Neuron (in vitro differentiated cells): ENCODE measurements at regions not wholly inside any gene's neighbourhood (a gene's known extent, or its start where the extent isn't known, plus 50 kb on each side); places are given as distances from the start of the nearest gene placed in this dataset.
A peak's percentile ranks its signal among the peaks of the same experiment; 100 is the strongest.

Experiments used
- H2AFZ ChIP-seq: one replicate; pipeline ENCODE4 v1.6.1; 2013; ENCODE audit warnings: low read depth, mild to moderate bottlenecking, inconsistent platforms, low read length, moderate library complexity
- H3K27me3 ChIP-seq: one replicate; pipeline ENCODE4 v1.6.1; 2013; ENCODE audit warnings: low read length; ENCODE audit not compliant: insufficient read depth
- H3K36me3 ChIP-seq: one replicate; pipeline ENCODE4 v1.6.1; 2013; ENCODE audit warnings: low read length; ENCODE audit not compliant: insufficient read depth
- H3K4me1 ChIP-seq: one replicate; pipeline ENCODE4 v1.6.1; 2013; ENCODE audit warnings: low read length; ENCODE audit not compliant: insufficient read depth
- H3K4me3 ChIP-seq: 2 replicates; pipeline ENCODE4 v1.5.1; 2013; ENCODE audit warnings: mild to moderate bottlenecking, low read length, moderate library complexity
- H3K9me3 ChIP-seq: one replicate; pipeline ENCODE4 v1.6.1; 2013; ENCODE audit warnings: low read length

DNA sequence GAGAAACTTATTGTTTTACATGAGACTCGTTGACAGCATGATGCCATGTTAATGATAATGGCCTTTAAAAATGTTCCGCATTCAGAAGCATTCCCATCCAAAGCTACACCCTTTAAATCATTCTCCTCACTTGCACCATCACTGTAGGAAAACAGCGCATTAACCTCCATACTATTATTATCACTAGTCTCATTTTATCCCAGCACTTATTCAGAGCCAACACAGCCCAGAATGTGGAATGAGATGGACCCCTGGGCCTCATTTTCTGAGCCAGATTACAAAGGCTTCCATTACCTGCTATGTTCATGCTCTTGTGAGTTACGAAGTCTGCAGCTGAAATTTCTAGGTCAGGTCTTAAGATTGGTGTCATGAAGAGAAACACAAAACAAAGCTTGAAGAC lies 159.4 kb downstream of the HS3ST3A1 start:
- H2AFZ ChIP-seq: no peak overlapping the region
- no peaks in the 10 kb centered on the region for H3K9me3 ChIP-seq
- H3K4me1 ChIP-seq: peaks cover 18% of the 10 kb centered on the region
- H3K36me3 ChIP-seq: no peaks in the 10 kb centered on the region
- no peak overlapping the region for H3K4me3 ChIP-seq
- H3K27me3 ChIP-seq: no peaks in the 10 kb centered on the region

DNA sequence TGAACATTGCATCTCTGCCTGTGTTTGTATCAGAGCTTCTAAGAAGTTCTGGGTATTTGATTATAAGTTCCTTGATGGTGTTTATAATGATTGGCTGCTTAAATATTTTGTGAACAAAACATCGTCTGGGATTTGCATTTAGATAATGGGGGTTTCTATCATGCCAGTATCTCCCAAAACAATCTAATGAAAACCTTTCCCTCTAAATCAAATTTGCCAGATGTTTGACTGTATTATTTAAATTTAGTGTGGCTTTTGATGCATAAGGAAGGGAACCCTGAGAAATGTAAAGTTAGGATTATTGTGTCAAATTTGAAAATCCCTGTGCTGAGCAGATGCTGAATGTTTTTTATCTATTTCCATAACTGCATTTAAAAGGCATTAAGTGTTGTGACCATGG lies 159.9 kb downstream of the HS3ST3A1 start:
- H3K4me1 ChIP-seq: peaks cover 18% of the 10 kb centered on the region
- no peaks in the 10 kb centered on the region for H3K9me3 ChIP-seq
- no peak overlapping the region for H3K4me3 ChIP-seq
- H3K27me3 ChIP-seq: no peaks in the 10 kb centered on the region
- no peak overlapping the region for H2AFZ ChIP-seq
- H3K36me3 ChIP-seq: no peaks in the 10 kb centered on the region

DNA sequence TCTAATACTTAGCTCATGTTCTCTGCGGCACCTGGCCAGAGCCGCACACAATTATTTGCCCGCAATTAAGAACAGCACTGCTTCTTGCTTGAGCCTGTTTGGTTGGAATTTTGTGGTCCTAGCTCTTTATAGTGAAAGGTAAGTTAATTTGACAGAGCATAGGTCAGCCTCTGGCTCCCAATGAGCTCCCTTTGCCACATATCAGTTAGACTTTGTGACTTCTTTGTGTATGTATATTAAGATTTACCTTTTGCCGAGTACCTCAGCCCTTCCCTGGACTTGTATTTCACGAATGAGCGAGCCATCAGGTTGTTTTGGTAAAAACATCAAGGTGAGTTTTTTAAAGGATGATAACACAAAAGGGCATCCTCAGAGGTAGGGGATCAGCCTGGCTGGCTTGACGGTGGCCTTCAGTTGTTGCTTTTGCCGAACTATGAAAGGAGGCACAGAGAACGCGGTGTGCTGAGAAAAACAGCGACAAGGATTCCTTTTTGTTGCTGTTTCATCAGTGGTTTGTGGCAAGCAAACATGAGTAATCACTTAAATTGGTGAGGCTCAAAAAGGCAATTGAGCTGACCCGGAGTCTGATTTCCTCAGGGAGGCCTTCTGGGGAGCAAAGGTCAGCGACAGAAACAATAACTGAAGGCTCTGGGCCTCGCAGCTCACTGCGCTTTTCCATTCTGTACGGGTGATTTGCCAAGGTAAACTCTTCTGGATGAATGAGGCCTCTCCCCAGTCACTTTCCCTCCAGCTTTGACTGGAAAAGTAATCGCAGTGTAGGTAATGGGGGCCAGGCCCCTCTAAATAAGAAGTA lies 163.6 kb downstream of the HS3ST3A1 start:
- H2AFZ ChIP-seq: peak overlapping the region; percentile 39
- H3K27me3 ChIP-seq: no peaks in the 10 kb centered on the region
- H3K4me3 ChIP-seq: no peak overlapping the region
- H3K36me3 ChIP-seq: no peaks in the 10 kb centered on the region
- peaks cover 18% of the 10 kb centered on the region for H3K4me1 ChIP-seq
- H3K9me3 ChIP-seq: no peaks in the 10 kb centered on the region

DNA sequence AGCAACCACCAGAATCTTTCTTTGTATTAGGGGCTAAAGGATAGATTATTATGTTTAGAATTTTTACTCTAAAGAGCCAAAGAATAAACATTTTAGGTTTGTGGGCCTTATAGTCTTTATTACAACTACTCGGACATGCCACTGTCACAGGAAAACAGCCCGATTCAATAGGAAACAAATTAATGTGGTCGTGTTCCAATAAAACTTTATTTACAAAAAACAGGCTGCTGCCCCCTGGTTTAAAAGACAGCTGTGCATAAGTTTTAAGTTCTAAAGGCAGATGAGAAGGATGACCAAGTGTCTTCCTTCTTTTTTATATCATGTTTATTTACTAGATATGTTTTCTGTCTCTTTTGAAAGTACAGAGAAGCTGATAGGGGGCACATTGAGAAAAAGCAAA lies 166.5 kb downstream of the HS3ST3A1 start:
- Histone ChIP-seq H2AFZ (no peak overlapping the region), H3K27me3 (no peaks in the 10 kb centered on the region), H3K36me3 (no peaks in the 10 kb centered on the region), H3K4me3 (no peak overlapping the region), H3K4me1 (peaks cover 10% of the 10 kb centered on the region), H3K9me3 (no peaks in the 10 kb centered on the region)

DNA sequence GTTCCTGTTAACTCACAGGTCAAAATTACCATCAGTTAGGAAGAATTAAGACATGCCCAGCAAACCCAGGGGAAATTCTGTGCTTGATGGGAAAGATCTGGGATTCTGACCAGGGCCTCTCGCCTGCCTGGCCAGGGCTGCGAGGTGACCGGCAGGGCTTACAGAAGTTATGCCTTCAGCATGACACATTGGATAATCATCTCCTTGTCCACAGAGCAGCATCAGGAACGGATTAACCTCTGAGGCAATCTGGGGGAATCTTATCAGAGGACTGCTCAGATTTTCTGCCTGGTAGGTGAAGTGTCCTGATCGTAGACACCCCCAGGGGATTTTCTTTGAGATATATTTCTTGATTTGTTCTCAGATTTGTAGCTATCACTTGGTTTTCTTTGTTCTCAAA lies 172.5 kb downstream of the HS3ST3A1 start:
- H3K27me3 ChIP-seq: no peaks in the 10 kb centered on the region
- H3K36me3 ChIP-seq: no peaks in the 10 kb centered on the region
- no peaks in the 10 kb centered on the region for H3K9me3 ChIP-seq
- no peaks in the 10 kb centered on the region for H3K4me1 ChIP-seq
- no peak overlapping the region for H2AFZ ChIP-seq
- no peak overlapping the region for H3K4me3 ChIP-seq

DNA sequence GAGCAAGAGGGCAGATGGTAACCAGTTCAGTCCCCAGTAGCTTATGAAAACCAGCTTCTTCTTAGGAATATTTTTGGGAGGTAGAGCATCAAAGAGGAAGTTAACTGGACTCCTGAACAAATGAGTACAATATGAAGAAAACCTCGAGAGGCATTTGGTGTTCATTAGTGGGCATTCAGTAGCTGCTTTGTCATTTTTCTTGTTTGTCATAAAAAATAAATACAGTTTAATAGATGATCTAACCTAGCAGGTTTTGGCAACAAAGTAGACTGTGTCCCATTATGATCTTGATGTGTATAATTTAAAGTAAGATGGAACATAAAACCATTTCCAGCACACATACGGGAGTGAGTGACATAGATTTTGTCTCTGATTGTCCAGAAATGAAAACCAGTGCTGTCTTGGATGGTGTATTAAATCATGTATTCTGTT lies 173.1 kb downstream of the HS3ST3A1 start:
- Histone ChIP-seq H3K4me3 (no peak overlapping the region), H3K4me1 (no peaks in the 10 kb centered on the region), H3K9me3 (no peaks in the 10 kb centered on the region), H3K27me3 (no peaks in the 10 kb centered on the region), H3K36me3 (no peaks in the 10 kb centered on the region), H2AFZ (no peak overlapping the region)

DNA sequence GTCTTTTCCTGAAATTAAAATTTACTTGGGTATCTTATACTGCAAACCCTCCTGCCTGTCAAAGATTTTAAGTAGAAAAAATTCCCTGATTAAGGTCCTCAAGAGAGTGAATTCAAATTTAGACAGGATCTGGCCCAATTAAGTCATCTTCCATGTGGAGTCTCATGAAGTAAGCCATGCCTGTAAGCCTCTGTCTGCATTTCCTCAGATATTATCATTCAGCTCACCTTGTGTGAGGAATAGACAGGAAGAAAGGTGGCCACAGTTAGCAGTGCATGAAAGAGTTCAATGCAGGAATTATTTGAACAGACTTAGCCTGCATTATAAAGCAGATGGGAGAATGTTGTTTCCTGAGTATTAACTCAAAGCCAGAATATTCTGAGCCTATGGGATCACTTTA lies 174.7 kb downstream of the HS3ST3A1 start:
- Histone ChIP-seq H2AFZ (no peak overlapping the region), H3K36me3 (no peaks in the 10 kb centered on the region), H3K4me3 (no peak overlapping the region)

DNA sequence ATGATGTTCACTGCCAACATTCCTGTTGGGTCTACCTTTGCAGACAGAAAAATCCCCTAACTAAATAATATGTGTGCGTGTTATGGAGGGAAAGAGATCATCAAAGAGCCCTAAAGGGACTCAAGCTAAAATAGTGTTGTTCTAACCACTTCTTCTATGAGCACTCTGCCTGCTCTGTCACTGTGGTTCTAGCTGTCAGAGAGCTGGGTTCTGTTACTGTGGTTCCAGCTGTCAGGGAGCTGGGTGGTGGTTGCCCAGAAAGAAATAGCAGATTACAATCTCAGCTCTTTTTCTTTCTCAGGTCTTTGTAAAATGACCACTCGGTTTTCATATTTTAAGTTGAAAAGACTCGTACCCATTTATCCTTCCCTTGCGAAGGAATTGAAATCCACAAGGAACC lies 176.3 kb downstream of the HS3ST3A1 start:
- Histone ChIP-seq H3K36me3 (no peaks in the 10 kb centered on the region), H3K4me3 (no peak overlapping the region), H3K9me3 (no peaks in the 10 kb centered on the region), H2AFZ (no peak overlapping the region), H3K4me1 (no peaks in the 10 kb centered on the region), H3K27me3 (no peaks in the 10 kb centered on the region)

More for the DNA sequence above, 174.7 kb downstream of the HS3ST3A1 start:
- H3K4me1 ChIP-seq: no peaks in the 10 kb centered on the region
- H3K27me3 ChIP-seq: no peaks in the 10 kb centered on the region
- H3K9me3 ChIP-seq: no peaks in the 10 kb centered on the region

DNA sequence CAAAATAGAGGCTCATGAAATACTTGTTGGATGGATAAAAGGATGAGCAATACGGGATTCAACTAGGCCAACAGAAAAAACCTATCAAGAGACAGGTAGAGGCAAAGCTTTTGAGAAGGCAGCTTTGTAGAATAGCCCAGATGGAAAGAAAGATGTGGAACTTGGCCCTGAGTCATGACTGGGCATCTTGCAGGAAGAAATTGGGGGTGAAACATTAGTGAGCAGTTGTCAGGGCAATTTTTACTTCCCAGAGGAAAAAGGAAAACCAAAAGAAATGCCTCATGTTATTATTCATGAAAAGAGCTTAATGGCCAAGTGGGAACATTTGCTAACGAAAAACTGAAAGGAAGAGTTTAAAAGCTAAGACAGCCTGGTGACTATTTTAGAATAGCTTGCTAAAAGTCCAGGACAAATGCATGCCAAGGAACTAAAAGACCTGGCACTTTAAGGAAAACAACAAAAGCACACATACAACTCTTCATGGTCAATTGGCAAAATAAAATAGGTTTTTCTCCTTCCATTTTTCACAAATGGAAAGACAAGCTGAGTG lies 180.1 kb downstream of the HS3ST3A1 start:
- no peak overlapping the region for H3K4me3 ChIP-seq
- no peaks in the 10 kb centered on the region for H3K4me1 ChIP-seq
- no peaks in the 10 kb centered on the region for H3K27me3 ChIP-seq
- no peaks in the 10 kb centered on the region for H3K9me3 ChIP-seq
- no peak overlapping the region for H2AFZ ChIP-seq
- no peaks in the 10 kb centered on the region for H3K36me3 ChIP-seq

DNA sequence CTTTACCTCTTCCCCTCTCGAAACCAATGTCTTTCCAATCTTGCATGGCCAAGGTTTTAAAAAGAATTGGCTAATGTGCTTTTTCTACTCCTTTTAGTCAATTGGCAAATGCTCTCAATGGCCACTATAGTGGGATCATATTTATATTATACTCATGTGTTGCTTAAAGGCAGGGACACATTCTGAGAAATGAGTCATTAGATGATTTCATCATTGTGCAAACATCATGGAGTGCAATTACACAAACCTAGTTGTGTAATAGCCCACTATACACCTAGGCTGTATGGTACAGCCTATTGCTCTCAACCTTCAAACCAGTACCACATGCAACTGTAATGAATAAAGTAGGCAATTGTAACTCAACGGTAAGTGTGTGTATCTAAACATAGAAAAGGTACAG lies 180.9 kb downstream of the HS3ST3A1 start:
- Histone ChIP-seq H3K4me1 (no peaks in the 10 kb centered on the region), H3K36me3 (no peaks in the 10 kb centered on the region)

DNA sequence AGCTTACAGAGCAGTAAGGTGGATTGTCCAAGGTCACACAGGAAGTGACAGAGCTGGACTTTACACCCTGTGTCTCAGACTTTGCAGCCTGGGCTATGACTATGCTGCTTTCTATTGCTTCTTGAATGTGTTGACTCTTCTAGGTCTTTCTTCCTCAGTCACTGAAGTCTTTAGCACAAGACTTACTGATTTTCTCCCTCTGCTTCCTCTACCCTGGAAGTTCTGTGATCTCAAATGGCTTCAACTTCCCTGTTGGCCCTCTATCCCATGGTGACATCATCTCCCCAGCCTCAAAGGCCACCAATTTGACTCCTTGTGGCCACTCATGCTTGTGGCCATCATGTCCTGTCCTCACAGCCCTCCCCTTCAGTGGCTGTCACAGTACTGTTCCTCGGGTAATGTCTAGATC lies 181.3 kb downstream of the HS3ST3A1 start:
- H3K36me3 ChIP-seq: no peaks in the 10 kb centered on the region
- no peaks in the 10 kb centered on the region for H3K9me3 ChIP-seq
- H3K4me3 ChIP-seq: no peak overlapping the region

More for the DNA sequence above, 180.9 kb downstream of the HS3ST3A1 start:
- H3K4me3 ChIP-seq: no peak overlapping the region
- no peaks in the 10 kb centered on the region for H3K9me3 ChIP-seq
- H2AFZ ChIP-seq: no peak overlapping the region
- H3K27me3 ChIP-seq: no peaks in the 10 kb centered on the region

DNA sequence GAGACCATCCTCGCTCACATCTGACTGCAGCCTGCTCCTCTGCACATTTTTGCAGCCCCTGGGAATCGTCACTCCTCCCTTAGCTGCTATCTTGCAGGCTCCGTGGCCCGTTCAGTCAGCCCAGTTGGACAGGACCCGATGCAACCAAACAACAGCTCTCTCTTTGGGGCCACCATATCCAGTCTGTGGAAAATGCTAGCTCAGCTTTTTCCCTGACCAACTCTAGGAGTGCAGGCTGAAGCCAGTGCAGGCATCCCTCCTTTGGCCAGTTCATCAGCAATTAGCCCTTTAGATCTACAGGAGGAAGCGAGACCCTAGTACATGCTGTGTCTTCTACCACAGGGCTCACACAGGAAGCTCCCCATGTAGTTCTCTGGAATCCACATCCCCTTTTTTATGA lies 182.1 kb downstream of the HS3ST3A1 start:
- no peak overlapping the region for H3K4me3 ChIP-seq
- H2AFZ ChIP-seq: no peak overlapping the region
- H3K36me3 ChIP-seq: no peaks in the 10 kb centered on the region
- H3K9me3 ChIP-seq: no peaks in the 10 kb centered on the region
- no peaks in the 10 kb centered on the region for H3K4me1 ChIP-seq
- no peaks in the 10 kb centered on the region for H3K27me3 ChIP-seq

More for the DNA sequence above, 181.3 kb downstream of the HS3ST3A1 start:
- no peaks in the 10 kb centered on the region for H3K27me3 ChIP-seq
- H2AFZ ChIP-seq: no peak overlapping the region
- H3K4me1 ChIP-seq: no peaks in the 10 kb centered on the region

DNA sequence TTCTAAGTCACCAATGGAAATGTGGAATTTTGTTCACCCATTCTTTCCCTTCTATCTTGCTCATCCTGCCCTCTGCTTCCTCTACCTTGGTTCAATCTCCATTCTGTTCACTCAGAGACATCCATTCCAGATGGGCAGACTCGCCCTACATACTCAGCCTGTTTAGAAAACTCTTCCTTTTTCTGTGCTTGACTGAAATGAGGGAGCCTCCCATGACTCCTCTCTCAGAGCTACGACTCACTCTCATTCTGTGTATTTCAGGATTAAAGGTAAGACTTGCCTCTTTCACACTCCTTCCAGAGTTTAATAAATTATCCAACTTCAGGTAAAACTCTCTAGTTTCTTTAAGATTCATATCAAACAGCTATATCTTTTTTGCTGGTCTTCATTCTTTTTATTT lies 182.8 kb downstream of the HS3ST3A1 start:
- Histone ChIP-seq H3K36me3 (no peaks in the 10 kb centered on the region), H3K4me1 (no peaks in the 10 kb centered on the region), H3K27me3 (no peaks in the 10 kb centered on the region), H2AFZ (no peak overlapping the region), H3K4me3 (no peak overlapping the region), H3K9me3 (no peaks in the 10 kb centered on the region)
